GM23338 (cell line): ENCODE measurements at regions not wholly inside any gene's neighbourhood (a gene's known extent, or its start where the extent isn't known, plus 50 kb on each side); places are given as distances from the start of the nearest gene placed in this dataset.

Experiments
- ATAC-seq: fragments of 200-7000 bp; cut with Tn5 transposase; 3 replicates; pipeline ENCODE4 v1.9.1; 2020
- DNase-seq: peaks from one replicate; pipeline ENCODE4 v3.0.0-alpha.2; 2015; ENCODE audit warnings: low spot score
- H2AFZ ChIP-seq: fragments of 200-600 bp; sonication (generic); 2 replicates; pipeline ENCODE4 v1.8.0; 2016; ENCODE audit warnings: antibody characterized with exemption, mild to moderate bottlenecking, moderate library complexity
- H3F3A ChIP-seq: fragments of 200-600 bp; sonication (generic); replicated peaks from 2 replicates; pipeline ENCODE4 v1.8.0; 2017; ENCODE audit warnings: antibody characterized with exemption, mixed run types, low read depth
- H3K27ac ChIP-seq: fragments of 200-600 bp; sonication (generic); 2 replicates; pipeline ENCODE4 v1.6.1; 2016; ENCODE audit warnings: low read depth
- H3K27me3 ChIP-seq: fragments of 200-600 bp; sonication (generic); 2 replicates; pipeline ENCODE4 v1.8.0; 2016; ENCODE audit warnings: mild to moderate bottlenecking, mixed run types, moderate library complexity; ENCODE audit not compliant: insufficient read depth
- H3K36me3 ChIP-seq: fragments of 200-600 bp; sonication (generic); 2 replicates; pipeline ENCODE4 v1.8.0; 2016; ENCODE audit warnings: mild to moderate bottlenecking; ENCODE audit not compliant: insufficient read depth
- H3K4me1 ChIP-seq: fragments of 200-600 bp; sonication (generic); 2 replicates; pipeline ENCODE4 v1.8.0; 2016; ENCODE audit warnings: mild to moderate bottlenecking, moderate library complexity; ENCODE audit not compliant: insufficient read depth
- H3K4me2 ChIP-seq: fragments of 200-600 bp; sonication (generic); 2 replicates; pipeline ENCODE4 v1.7.1; 2017; ENCODE audit warnings: mixed run types
- H3K4me3 ChIP-seq: fragments of 200-600 bp; sonication (generic); 2 replicates; pipeline ENCODE4 v1.6.1; 2016; ENCODE audit warnings: mixed run types
- H3K79me2 ChIP-seq: fragments of 200-600 bp; sonication (generic); replicated peaks from 2 replicates; pipeline ENCODE4 v1.8.0; 2017; ENCODE audit warnings: mild to moderate bottlenecking; ENCODE audit not compliant: insufficient read depth
- H3K9me2 ChIP-seq: fragments of 200-600 bp; sonication (generic); 2 replicates; pipeline ENCODE4 v1.8.0; 2017; ENCODE audit not compliant: insufficient read depth
- H4K20me1 ChIP-seq: fragments of 200-600 bp; sonication (generic); replicated peaks from 2 replicates; pipeline ENCODE4 v1.8.0; 2017; ENCODE audit warnings: mild to moderate bottlenecking; ENCODE audit not compliant: insufficient read depth
- H3K27ac Mint-ChIP-seq: 2 replicates; pipeline ENCODE4 v1.8.0; 2020; ENCODE audit warnings: inconsistent platforms, mild to moderate bottlenecking, moderate library complexity, mixed read lengths
- H3K27me3 Mint-ChIP-seq: 3 replicates; pipeline ENCODE4 v1.8.0; 2022; ENCODE audit warnings: low read depth, mild to moderate bottlenecking, moderate library complexity, mixed read lengths, inconsistent platforms; ENCODE audit not compliant: insufficient read depth, poor library complexity
- H3K36me3 Mint-ChIP-seq: 3 replicates; pipeline ENCODE4 v1.8.0; 2021; ENCODE audit warnings: low read depth, mild to moderate bottlenecking, inconsistent platforms, moderate library complexity, mixed read lengths
- H3K4me1 Mint-ChIP-seq: 3 replicates; pipeline ENCODE4 v1.8.0; 2020; ENCODE audit warnings: mild to moderate bottlenecking, inconsistent platforms, mixed read lengths
- H3K4me3 Mint-ChIP-seq: 3 replicates; pipeline ENCODE4 v1.8.0; 2021; ENCODE audit warnings: moderate library complexity, mild to moderate bottlenecking, inconsistent platforms, mixed read lengths
- H3K9me3 Mint-ChIP-seq: 3 replicates; pipeline ENCODE4 v1.8.0; 2020; ENCODE audit warnings: moderate library complexity, mild to moderate bottlenecking, inconsistent platforms, mixed read lengths
- CREB1 ChIP-seq: fragments of 250-450 bp; sonication (Bioruptor Pico); IDR thresholded peaks from 2 replicates; pipeline ENCODE4 v1.5.0; 2020; ENCODE audit warnings: low read depth, mild to moderate bottlenecking, moderate library complexity
- EZH2 ChIP-seq: fragments of 200-600 bp; sonication (generic); IDR thresholded peaks from one replicate; pipeline ENCODE4 v1.8.0; 2017; ENCODE audit warnings: antibody characterized with exemption, mild to moderate bottlenecking, low read depth; ENCODE audit not compliant: unreplicated experiment
- EZH2phosphoT487 ChIP-seq: fragments of 200-600 bp; sonication (generic); IDR thresholded peaks from one replicate; pipeline ENCODE4 v1.8.1; 2018; ENCODE audit warnings: antibody characterized with exemption; ENCODE audit not compliant: unreplicated experiment
- STAT1 ChIP-seq: IDR thresholded peaks from one replicate; pipeline ENCODE4 v1.6.1; 2016; ENCODE audit warnings: antibody characterized with exemption; ENCODE audit not compliant: unreplicated experiment
- ZNF114 ChIP-seq: fragments of 250-450 bp; sonication (Bioruptor Pico); IDR thresholded peaks from 2 replicates; pipeline ENCODE4 v1.5.0; 2020; ENCODE audit warnings: mild to moderate bottlenecking, moderate library complexity
- ZNF331 ChIP-seq: fragments of 250-450 bp; sonication (Bioruptor Pico); IDR thresholded peaks from 2 replicates; pipeline ENCODE4 v1.5.0; 2020; ENCODE audit warnings: low read depth, mild to moderate bottlenecking, moderate library complexity
- TF ChIP-seq, protein P1 (sequence below): IDR thresholded peaks from 2 replicates; pipeline ENCODE4 v1.6.1; 2016; ENCODE audit warnings: antibody characterized with exemption
- TF ChIP-seq, protein P2 (sequence below): fragments of 250-450 bp; sonication (Bioruptor Pico); IDR thresholded peaks from 2 replicates; pipeline ENCODE4 v1.5.0; 2020; ENCODE audit warnings: mild to moderate bottlenecking, moderate library complexity
- TF ChIP-seq, protein P3 (sequence below), 2 experiments: fragments of 200-600 bp in 1 of 2; sonication (generic) in 1 of 2; conservative IDR thresholded peaks; 2 replicates each; pipeline versions ENCODE4 v1.5.1 to v1.6.1; 2016 to 2017; ENCODE audit warnings: antibody characterized with exemption in 2 of 2, low read depth in 2 of 2, mild to moderate bottlenecking in 2 of 2, moderate library complexity in 1 of 2
- TF ChIP-seq, protein P4 (sequence below): IDR thresholded peaks from one replicate; pipeline ENCODE4 v1.6.1; 2018; ENCODE audit warnings: antibody characterized with exemption; ENCODE audit not compliant: unreplicated experiment

DNA sequence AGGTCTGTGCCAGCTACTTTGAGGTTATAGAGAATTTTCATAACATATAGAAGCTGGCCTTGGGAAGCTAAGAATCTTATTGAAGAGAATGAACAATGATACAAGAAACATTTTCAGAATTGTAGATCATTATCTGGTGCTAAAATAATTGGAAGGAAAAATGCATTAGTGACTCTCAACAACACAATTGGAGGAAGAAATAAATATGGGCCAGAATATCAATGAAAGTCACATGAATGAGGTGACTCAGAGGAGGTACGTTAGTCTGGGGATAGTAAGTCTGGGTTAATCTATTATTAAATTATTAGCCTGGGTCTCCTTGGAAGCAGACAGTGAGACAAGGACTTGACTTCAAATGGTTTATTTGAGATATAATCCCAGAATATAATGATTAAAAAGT lies 529.3 kb upstream of the SLIT2 start:
- Histone ChIP-seq H3K4me2 (no peak overlapping the region), H3K9me2 (0 out of 2 replicates have a peak, but pooled peaks cover 4% of the 10 kb centered on the region), H4K20me1 (no peaks in the 10 kb centered on the region), H3K36me3 (no peaks in the 10 kb centered on the region), H2AFZ (no peak overlapping the region), H3K27me3 (no peaks in the 10 kb centered on the region), H3K4me1 (no peaks in the 10 kb centered on the region), H3K79me2 (no peaks in the 10 kb centered on the region), H3F3A (no peaks in the 10 kb centered on the region), H3K4me3 (no peak overlapping the region), H3K27ac (no peak overlapping the region)
- Mint-ChIP-seq H3K27ac (no peak overlapping the region), H3K27me3 (no peaks in the 10 kb centered on the region), H3K4me1 (no peaks in the 10 kb centered on the region), H3K9me3 (no peaks in the 10 kb centered on the region), H3K36me3 (no peaks in the 10 kb centered on the region), H3K4me3 (no peak overlapping the region)
- ATAC-seq (no peak), DNase-seq (no peak)
- TF ChIP-seq EZH2 (no peak), CREB1 (CRISPR knock-in tag) (no peak), ZNF114 (CRISPR knock-in tag) (no peak), STAT1 (no peak), ZNF331 (CRISPR knock-in tag) (no peak), EZH2phosphoT487 (no peak)
- TF ChIP-seq, protein P1, sequence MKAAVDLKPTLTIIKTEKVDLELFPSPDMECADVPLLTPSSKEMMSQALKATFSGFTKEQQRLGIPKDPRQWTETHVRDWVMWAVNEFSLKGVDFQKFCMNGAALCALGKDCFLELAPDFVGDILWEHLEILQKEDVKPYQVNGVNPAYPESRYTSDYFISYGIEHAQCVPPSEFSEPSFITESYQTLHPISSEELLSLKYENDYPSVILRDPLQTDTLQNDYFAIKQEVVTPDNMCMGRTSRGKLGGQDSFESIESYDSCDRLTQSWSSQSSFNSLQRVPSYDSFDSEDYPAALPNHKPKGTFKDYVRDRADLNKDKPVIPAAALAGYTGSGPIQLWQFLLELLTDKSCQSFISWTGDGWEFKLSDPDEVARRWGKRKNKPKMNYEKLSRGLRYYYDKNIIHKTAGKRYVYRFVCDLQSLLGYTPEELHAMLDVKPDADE: no peak
- TF ChIP-seq, protein P2, sequence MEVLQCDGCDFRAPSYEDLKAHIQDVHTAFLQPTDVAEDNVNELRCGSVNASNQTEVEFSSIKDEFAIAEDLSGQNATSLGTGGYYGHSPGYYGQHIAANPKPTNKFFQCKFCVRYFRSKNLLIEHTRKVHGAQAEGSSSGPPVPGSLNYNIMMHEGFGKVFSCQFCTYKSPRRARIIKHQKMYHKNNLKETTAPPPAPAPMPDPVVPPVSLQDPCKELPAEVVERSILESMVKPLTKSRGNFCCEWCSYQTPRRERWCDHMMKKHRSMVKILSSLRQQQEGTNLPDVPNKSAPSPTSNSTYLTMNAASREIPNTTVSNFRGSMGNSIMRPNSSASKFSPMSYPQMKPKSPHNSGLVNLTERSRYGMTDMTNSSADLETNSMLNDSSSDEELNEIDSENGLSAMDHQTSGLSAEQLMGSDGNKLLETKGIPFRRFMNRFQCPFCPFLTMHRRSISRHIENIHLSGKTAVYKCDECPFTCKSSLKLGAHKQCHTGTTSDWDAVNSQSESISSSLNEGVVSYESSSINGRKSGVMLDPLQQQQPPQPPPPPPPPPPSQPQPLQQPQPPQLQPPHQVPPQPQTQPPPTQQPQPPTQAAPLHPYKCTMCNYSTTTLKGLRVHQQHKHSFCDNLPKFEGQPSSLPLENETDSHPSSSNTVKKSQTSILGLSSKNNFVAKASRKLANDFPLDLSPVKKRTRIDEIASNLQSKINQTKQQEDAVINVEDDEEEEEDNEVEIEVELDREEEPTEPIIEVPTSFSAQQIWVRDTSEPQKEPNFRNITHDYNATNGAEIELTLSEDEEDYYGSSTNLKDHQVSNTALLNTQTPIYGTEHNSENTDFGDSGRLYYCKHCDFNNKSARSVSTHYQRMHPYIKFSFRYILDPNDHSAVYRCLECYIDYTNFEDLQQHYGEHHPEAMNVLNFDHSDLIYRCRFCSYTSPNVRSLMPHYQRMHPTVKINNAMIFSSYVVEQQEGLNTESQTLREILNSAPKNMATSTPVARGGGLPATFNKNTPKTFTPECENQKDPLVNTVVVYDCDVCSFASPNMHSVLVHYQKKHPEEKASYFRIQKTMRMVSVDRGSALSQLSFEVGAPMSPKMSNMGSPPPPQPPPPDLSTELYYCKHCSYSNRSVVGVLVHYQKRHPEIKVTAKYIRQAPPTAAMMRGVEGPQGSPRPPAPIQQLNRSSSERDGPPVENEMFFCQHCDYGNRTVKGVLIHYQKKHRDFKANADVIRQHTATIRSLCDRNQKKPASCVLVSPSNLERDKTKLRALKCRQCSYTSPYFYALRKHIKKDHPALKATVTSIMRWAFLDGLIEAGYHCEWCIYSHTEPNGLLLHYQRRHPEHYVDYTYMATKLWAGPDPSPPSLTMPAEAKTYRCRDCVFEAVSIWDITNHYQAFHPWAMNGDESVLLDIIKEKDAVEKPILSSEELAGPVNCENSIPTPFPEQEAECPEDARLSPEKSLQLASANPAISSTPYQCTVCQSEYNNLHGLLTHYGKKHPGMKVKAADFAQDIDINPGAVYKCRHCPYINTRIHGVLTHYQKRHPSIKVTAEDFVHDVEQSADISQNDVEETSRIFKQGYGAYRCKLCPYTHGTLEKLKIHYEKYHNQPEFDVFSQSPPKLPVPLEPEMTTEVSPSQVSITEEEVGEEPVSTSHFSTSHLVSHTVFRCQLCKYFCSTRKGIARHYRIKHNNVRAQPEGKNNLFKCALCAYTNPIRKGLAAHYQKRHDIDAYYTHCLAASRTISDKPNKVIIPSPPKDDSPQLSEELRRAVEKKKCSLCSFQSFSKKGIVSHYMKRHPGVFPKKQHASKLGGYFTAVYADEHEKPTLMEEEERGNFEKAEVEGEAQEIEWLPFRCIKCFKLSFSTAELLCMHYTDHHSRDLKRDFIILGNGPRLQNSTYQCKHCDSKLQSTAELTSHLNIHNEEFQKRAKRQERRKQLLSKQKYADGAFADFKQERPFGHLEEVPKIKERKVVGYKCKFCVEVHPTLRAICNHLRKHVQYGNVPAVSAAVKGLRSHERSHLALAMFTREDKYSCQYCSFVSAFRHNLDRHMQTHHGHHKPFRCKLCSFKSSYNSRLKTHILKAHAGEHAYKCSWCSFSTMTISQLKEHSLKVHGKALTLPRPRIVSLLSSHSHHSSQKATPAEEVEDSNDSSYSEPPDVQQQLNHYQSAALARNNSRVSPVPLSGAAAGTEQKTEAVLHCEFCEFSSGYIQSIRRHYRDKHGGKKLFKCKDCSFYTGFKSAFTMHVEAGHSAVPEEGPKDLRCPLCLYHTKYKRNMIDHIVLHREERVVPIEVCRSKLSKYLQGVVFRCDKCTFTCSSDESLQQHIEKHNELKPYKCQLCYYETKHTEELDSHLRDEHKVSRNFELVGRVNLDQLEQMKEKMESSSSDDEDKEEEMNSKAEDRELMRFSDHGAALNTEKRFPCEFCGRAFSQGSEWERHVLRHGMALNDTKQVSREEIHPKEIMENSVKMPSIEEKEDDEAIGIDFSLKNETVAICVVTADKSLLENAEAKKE (CRISPR knock-in tag): no peak
- TF ChIP-seq, protein P3, sequence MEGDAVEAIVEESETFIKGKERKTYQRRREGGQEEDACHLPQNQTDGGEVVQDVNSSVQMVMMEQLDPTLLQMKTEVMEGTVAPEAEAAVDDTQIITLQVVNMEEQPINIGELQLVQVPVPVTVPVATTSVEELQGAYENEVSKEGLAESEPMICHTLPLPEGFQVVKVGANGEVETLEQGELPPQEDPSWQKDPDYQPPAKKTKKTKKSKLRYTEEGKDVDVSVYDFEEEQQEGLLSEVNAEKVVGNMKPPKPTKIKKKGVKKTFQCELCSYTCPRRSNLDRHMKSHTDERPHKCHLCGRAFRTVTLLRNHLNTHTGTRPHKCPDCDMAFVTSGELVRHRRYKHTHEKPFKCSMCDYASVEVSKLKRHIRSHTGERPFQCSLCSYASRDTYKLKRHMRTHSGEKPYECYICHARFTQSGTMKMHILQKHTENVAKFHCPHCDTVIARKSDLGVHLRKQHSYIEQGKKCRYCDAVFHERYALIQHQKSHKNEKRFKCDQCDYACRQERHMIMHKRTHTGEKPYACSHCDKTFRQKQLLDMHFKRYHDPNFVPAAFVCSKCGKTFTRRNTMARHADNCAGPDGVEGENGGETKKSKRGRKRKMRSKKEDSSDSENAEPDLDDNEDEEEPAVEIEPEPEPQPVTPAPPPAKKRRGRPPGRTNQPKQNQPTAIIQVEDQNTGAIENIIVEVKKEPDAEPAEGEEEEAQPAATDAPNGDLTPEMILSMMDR (conservative IDR thresholded peaks at IDR 0.05; ENCODE audit: low read depth in 2 of 2): no peak
- TF ChIP-seq, protein P4, sequence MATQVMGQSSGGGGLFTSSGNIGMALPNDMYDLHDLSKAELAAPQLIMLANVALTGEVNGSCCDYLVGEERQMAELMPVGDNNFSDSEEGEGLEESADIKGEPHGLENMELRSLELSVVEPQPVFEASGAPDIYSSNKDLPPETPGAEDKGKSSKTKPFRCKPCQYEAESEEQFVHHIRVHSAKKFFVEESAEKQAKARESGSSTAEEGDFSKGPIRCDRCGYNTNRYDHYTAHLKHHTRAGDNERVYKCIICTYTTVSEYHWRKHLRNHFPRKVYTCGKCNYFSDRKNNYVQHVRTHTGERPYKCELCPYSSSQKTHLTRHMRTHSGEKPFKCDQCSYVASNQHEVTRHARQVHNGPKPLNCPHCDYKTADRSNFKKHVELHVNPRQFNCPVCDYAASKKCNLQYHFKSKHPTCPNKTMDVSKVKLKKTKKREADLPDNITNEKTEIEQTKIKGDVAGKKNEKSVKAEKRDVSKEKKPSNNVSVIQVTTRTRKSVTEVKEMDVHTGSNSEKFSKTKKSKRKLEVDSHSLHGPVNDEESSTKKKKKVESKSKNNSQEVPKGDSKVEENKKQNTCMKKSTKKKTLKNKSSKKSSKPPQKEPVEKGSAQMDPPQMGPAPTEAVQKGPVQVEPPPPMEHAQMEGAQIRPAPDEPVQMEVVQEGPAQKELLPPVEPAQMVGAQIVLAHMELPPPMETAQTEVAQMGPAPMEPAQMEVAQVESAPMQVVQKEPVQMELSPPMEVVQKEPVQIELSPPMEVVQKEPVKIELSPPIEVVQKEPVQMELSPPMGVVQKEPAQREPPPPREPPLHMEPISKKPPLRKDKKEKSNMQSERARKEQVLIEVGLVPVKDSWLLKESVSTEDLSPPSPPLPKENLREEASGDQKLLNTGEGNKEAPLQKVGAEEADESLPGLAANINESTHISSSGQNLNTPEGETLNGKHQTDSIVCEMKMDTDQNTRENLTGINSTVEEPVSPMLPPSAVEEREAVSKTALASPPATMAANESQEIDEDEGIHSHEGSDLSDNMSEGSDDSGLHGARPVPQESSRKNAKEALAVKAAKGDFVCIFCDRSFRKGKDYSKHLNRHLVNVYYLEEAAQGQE: no peak
